Osteoblast (primary cell): ENCODE measurements at regions not wholly inside any gene's neighbourhood (a gene's known extent, or its start where the extent isn't known, plus 50 kb on each side); places are given as distances from the start of the nearest gene placed in this dataset.
A peak's percentile ranks its signal among the peaks of the same experiment; 100 is the strongest.

ENCODE experiments used
- DNase-seq: peaks from one replicate; pipeline ENCODE4 v3.0.0; 2011; ENCODE audit warnings: low spot score, mixed read lengths; ENCODE audit not compliant: insufficient read length; ENCODE audit errors: missing footprints
- H2AFZ ChIP-seq: 2 replicates; pipeline ENCODE4 v1.6.0; 2011; ENCODE audit warnings: mild to moderate bottlenecking, low read length
- H3K27ac ChIP-seq: 2 replicates; pipeline ENCODE4 v1.5.1; 2011; ENCODE audit warnings: mild to moderate bottlenecking, low read depth, low read length, moderate library complexity
- H3K27me3 ChIP-seq: 2 replicates; pipeline ENCODE4 v1.6.0; 2012; ENCODE audit warnings: mild to moderate bottlenecking, control low read depth, inconsistent platforms, low read length, moderate library complexity; ENCODE audit not compliant: insufficient read depth
- H3K36me3 ChIP-seq: 2 replicates; pipeline ENCODE4 v1.5.1; 2011; ENCODE audit warnings: mild to moderate bottlenecking, low read length, control low read depth, moderate library complexity; ENCODE audit not compliant: insufficient read depth
- H3K4me1 ChIP-seq: 2 replicates; pipeline ENCODE4 v1.5.1; 2011; ENCODE audit warnings: mild to moderate bottlenecking, low read length, control low read depth, moderate library complexity; ENCODE audit not compliant: insufficient read depth
- H3K4me2 ChIP-seq: 2 replicates; pipeline ENCODE4 v1.6.0; 2011; ENCODE audit warnings: mild to moderate bottlenecking, low read length; ENCODE audit not compliant: insufficient read depth
- H3K4me3 ChIP-seq: fragments of 200-600 bp; sonication (generic); 3 replicates; pipeline ENCODE4 v1.5.1; 2012; ENCODE audit warnings: mild to moderate bottlenecking, low read length, inconsistent platforms; ENCODE audit not compliant: insufficient read depth
- H3K79me2 ChIP-seq: 2 replicates; pipeline ENCODE4 v1.6.0; 2012; ENCODE audit warnings: mild to moderate bottlenecking, low read length, control low read depth, inconsistent platforms; ENCODE audit not compliant: insufficient read depth
- H3K9me3 ChIP-seq: 2 replicates; pipeline ENCODE4 v1.5.1; 2011; ENCODE audit warnings: low read depth, low read length, control low read depth
- H4K20me1 ChIP-seq: 2 replicates; pipeline ENCODE4 v1.6.0; 2012; ENCODE audit warnings: mild to moderate bottlenecking, low read length, control low read depth; ENCODE audit not compliant: insufficient read depth
- CTCF ChIP-seq: IDR thresholded peaks from 2 replicates; pipeline ENCODE4 v1.5.1; 2011; ENCODE audit warnings: mild to moderate bottlenecking, low read depth, low read length, moderate library complexity; ENCODE audit errors: extremely low read depth

GRCh38 chr11:131278472-131278871 is 91.9 kb upstream of the NTM start:
- TF ChIP-seq CTCF: no peak
- Histone ChIP-seq H3K27me3 (no peaks in the 10 kb centered on the region), H4K20me1 (no peaks in the 10 kb centered on the region), H2AFZ (no peak overlapping the region), H3K27ac (no peak overlapping the region), H3K4me1 (no peaks in the 10 kb centered on the region), H3K9me3 (no peaks in the 10 kb centered on the region), H3K4me2 (no peak overlapping the region), H3K36me3 (no peaks in the 10 kb centered on the region), H3K79me2 (no peaks in the 10 kb centered on the region), H3K4me3 (no peak overlapping the region)
- DNase-seq: no peak

GRCh38 chr11:131279654-131280384 is 90.6 kb upstream of the NTM start:
- Histone ChIP-seq H4K20me1 (no peaks in the 10 kb centered on the region), H3K36me3 (no peaks in the 10 kb centered on the region), H3K79me2 (no peaks in the 10 kb centered on the region), H3K27ac (no peak overlapping the region), H3K4me3 (no peak overlapping the region), H2AFZ (no peak overlapping the region), H3K9me3 (no peaks in the 10 kb centered on the region), H3K4me1 (no peaks in the 10 kb centered on the region), H3K27me3 (no peaks in the 10 kb centered on the region), H3K4me2 (no peak overlapping the region)
- no peak for TF ChIP-seq CTCF
- peak; percentile 18 for DNase-seq

GRCh38 chr11:131281316-131281715 is 89.1 kb upstream of the NTM start:
- Histone ChIP-seq H3K79me2 (no peaks in the 10 kb centered on the region), H4K20me1 (no peaks in the 10 kb centered on the region), H3K9me3 (no peaks in the 10 kb centered on the region), H3K27me3 (no peaks in the 10 kb centered on the region), H2AFZ (no peak overlapping the region), H3K36me3 (no peaks in the 10 kb centered on the region), H3K4me2 (no peak overlapping the region), H3K4me3 (no peak overlapping the region), H3K27ac (no peak overlapping the region), H3K4me1 (no peaks in the 10 kb centered on the region)
- DNase-seq: no peak
- no peak for TF ChIP-seq CTCF

GRCh38 chr11:131284041-131284440 is 86.4 kb upstream of the NTM start:
- no peak for DNase-seq

More at GRCh38 chr11:131284041-131284440, 86.4 kb upstream of the NTM start:
- Histone ChIP-seq H3K79me2 (no peaks in the 10 kb centered on the region), H3K27ac (no peak overlapping the region), H3K4me3 (no peak overlapping the region), H4K20me1 (no peaks in the 10 kb centered on the region), H3K4me2 (no peak overlapping the region), H3K27me3 (no peaks in the 10 kb centered on the region), H3K9me3 (peaks cover 3% of the 10 kb centered on the region), H3K36me3 (no peaks in the 10 kb centered on the region), H3K4me1 (no peaks in the 10 kb centered on the region), H2AFZ (no peak overlapping the region)
- TF ChIP-seq CTCF: no peak
